ENCODE measurements at regions not wholly inside any gene's neighbourhood (a gene's known extent, or its start where the extent isn't known, plus 50 kb on each side); places are given as distances from the start of the nearest gene placed in this dataset.

DNA sequence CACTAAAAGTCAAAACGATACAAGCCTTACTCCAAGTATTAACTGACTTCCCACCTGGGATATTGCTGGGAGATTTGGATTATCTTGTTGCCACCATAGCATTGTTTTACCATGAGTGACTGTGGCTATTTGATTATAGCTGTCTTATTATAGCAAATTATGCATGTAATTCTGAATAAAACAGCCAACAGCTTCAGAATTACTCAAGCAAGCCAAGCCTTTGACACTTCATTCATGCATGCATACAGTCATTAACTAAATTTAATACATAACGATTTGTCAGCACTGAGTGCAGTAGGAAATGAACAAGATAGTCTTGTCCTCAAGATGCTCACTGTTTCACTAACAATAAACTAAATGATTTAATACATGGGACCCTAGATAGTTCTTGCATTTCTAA lies 133.0 kb upstream of the FRMD6 start:
- no peak for DNase-seq (ENCODE audit: low spot score)
- in situ Hi-C loops (cut with MboI; ENCODE audit: low pct_unique_long_range_greater_than_20kb, low sequenced_read_pairs, unreplicated experiment), result no loop called here
- TF ChIP-seq, protein P1, sequence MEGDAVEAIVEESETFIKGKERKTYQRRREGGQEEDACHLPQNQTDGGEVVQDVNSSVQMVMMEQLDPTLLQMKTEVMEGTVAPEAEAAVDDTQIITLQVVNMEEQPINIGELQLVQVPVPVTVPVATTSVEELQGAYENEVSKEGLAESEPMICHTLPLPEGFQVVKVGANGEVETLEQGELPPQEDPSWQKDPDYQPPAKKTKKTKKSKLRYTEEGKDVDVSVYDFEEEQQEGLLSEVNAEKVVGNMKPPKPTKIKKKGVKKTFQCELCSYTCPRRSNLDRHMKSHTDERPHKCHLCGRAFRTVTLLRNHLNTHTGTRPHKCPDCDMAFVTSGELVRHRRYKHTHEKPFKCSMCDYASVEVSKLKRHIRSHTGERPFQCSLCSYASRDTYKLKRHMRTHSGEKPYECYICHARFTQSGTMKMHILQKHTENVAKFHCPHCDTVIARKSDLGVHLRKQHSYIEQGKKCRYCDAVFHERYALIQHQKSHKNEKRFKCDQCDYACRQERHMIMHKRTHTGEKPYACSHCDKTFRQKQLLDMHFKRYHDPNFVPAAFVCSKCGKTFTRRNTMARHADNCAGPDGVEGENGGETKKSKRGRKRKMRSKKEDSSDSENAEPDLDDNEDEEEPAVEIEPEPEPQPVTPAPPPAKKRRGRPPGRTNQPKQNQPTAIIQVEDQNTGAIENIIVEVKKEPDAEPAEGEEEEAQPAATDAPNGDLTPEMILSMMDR (IDR thresholded peaks at IDR 0.05; ENCODE audit: extremely low read depth, insufficient read depth, missing control alignments), result no peak

GRCh38 chr14:51520087-51520486 lies 131.6 kb upstream of the FRMD6 start:
- in situ Hi-C loops (cut with MboI; ENCODE audit: low pct_unique_long_range_greater_than_20kb, low sequenced_read_pairs, unreplicated experiment), result no loop called here
- DNase-seq (ENCODE audit: low spot score), result no peak
- TF ChIP-seq, protein P1 (IDR thresholded peaks at IDR 0.05; ENCODE audit: extremely low read depth, insufficient read depth, missing control alignments), result no peak

- TF ChIP-seq, protein P1 (IDR thresholded peaks at IDR 0.05; ENCODE audit: extremely low read depth, insufficient read depth, missing control alignments), result no peak
- in situ Hi-C loops (cut with MboI; ENCODE audit: low pct_unique_long_range_greater_than_20kb, low sequenced_read_pairs, unreplicated experiment), result no loop called here
- no peak for DNase-seq (ENCODE audit: low spot score)
Measured at GRCh38 chr14:51521764-51522163, 129.9 kb upstream of the FRMD6 start.

DNA sequence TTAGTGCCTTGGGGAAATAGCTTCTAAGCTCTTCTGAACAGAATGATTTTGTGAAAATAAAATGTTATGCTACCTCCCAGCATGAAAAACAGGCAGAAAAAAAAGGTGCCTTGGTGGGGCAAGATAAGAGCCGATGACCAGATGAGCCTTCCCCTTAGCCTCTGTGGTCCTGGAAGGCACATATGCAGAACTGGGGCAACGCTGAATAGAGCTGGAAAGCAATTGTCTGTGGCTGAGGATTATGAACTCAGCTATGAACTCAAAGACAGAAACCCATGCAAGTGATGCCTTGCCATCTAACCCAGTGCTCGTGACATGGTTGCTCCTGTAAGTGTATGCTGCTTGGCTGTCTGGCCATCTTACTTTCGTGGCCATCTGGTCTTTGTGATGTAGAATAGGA lies 128.5 kb upstream of the FRMD6 start:
- DNase-seq (ENCODE audit: low spot score), result no peak
- in situ Hi-C loops (cut with MboI; ENCODE audit: low pct_unique_long_range_greater_than_20kb, low sequenced_read_pairs, unreplicated experiment), result no loop called here
- TF ChIP-seq, protein P1 (IDR thresholded peaks at IDR 0.05; ENCODE audit: extremely low read depth, insufficient read depth, missing control alignments), result no peak

DNA sequence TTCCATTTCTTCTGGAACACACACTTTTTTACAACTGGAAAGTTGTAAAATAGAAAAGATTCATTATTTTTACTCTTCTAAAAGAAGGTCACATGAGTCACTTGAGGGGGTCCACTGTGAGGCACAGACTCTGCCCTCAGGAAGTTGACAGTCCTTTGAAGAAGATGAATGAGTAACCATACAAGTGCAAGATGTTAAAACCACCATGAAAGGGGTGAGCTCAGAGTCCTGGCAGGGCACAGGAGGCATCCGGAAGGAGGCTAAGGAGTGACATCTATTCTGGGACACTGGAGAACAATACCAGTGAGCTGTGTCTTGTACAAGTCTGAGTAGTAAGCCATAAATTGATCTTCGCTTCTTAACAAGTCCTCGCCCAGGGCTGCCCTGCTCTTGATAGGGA lies 126.0 kb upstream of the FRMD6 start:
- in situ Hi-C loops (cut with MboI; ENCODE audit: low pct_unique_long_range_greater_than_20kb, low sequenced_read_pairs, unreplicated experiment), result no loop called here
- no peak for DNase-seq (ENCODE audit: low spot score)
- TF ChIP-seq, protein P1 (IDR thresholded peaks at IDR 0.05; ENCODE audit: extremely low read depth, insufficient read depth, missing control alignments), result no peak

DNA sequence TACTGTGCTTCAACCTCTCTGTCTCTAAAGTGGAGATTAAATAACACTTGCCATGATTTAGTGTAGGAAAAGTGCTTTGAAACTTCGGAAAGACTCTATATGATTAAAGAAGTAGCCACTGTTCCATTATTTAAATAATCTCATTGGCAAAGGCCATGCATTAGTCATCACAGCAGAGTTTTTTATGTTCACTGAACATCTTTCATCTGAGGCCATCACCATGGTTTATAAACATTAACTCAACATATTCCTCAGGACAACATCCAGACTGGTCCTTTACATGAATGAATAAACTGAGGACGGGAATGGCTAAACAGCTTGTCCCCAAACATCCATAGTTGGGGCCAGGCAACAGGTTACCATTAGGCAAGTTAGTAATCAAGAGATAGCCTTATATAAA lies 124.6 kb upstream of the FRMD6 start:
- in situ Hi-C loops (cut with MboI; ENCODE audit: low pct_unique_long_range_greater_than_20kb, low sequenced_read_pairs, unreplicated experiment), result no loop called here
- TF ChIP-seq, protein P1 (IDR thresholded peaks at IDR 0.05; ENCODE audit: extremely low read depth, insufficient read depth, missing control alignments), result no peak
- DNase-seq (ENCODE audit: low spot score), result no peak

DNA sequence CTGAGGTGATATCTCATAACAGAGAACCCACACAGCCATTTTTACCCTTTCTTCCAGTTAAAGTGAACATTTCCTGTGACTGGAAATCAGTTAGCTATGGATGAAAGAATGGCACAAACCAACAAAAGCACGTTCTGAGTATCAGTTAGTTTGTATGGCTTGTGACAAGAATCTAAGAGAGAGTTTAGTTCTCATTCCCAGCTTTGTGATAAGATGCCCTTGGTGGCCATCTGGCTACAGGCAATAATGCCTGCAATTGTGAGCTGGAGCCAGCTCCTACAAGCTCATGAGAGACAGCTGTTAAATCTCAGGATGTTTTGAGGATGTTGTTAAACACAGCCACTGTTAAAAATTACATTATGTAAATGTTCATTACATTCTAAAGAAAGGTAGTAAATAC lies 122.0 kb upstream of the FRMD6 start:
- DNase-seq (ENCODE audit: low spot score), result no peak
- TF ChIP-seq, protein P1 (IDR thresholded peaks at IDR 0.05; ENCODE audit: extremely low read depth, insufficient read depth, missing control alignments), result no peak
- in situ Hi-C loops (cut with MboI; ENCODE audit: low pct_unique_long_range_greater_than_20kb, low sequenced_read_pairs, unreplicated experiment), result no loop called here

All from GM13977 (cell line).